ENCODE measurements at regions not wholly inside any gene's neighbourhood (a gene's known extent, or its start where the extent isn't known, plus 50 kb on each side); places are given as distances from the start of the nearest gene placed in this dataset.

- H3K4me1 ChIP-seq (ENCODE audit: control insufficient read depth, extremely low read depth, insufficient read depth, low read length) = no peaks in the 10 kb centered on the region
- H3K4me2 ChIP-seq (ENCODE audit: insufficient read depth, low read length) = no peak overlapping the region
- dilution Hi-C loops (cut with MboI; ENCODE audit: extremely low pct_ligation_motif_present, low sequenced_read_pairs) (no loop called here), intact Hi-C loops (cut with micrococcal nuclease) (no loop called here)
- H3K27me3 ChIP-seq (ENCODE audit: control insufficient read depth in 2 of 2, insufficient read depth in 2 of 2, low read length in 2 of 2) = no peaks in the 10 kb centered on the region
- no peak overlapping the region for H3K9ac ChIP-seq (replicated peaks; ENCODE audit: extremely low read depth, insufficient read depth, low read length)
- H3K4me3 ChIP-seq (replicated peaks in 1 of 3; ENCODE audit: insufficient read depth in 1 of 3, low read depth in 1 of 3, low read length in 3 of 3) = no peak overlapping the region
- no peak for FAIRE-seq
- no peaks in the 10 kb centered on the region for H3K9me1 ChIP-seq (replicated peaks; ENCODE audit: control insufficient read depth, extremely low read depth, insufficient read depth, low read length)
- ChIA-PET POLR2A (no interaction called here), CTCF (no interaction called here)
- H3K79me2 ChIP-seq (ENCODE audit: control insufficient read depth, insufficient read depth, low read length) = no peaks in the 10 kb centered on the region
- H3K27ac ChIP-seq (ENCODE audit: insufficient read depth, low read depth, low read length) = no peak overlapping the region
- no peaks in the 10 kb centered on the region for H3K36me3 ChIP-seq (ENCODE audit: control insufficient read depth in 2 of 2, extremely low read depth in 1 of 2, insufficient read depth in 2 of 2, low read length in 2 of 2)
- no peaks in the 10 kb centered on the region for H3K9me3 ChIP-seq (replicated peaks; ENCODE audit: control insufficient read depth, insufficient read depth, low read length)
- no peak for TF ChIP-seq FOS (IDR thresholded peaks at IDR 0.05; ENCODE audit: borderline replicate concordance, insufficient read depth, low read length)
- DNase-seq (ENCODE audit: low read depth, low spot score) = no peak
- no peak overlapping the region for H2AFZ ChIP-seq (ENCODE audit: low read depth, low read length)
- BruUV-seq (replicated peaks) = no TSS peak
- H4K20me1 ChIP-seq (replicated peaks; ENCODE audit: control insufficient read depth, extremely low read depth, insufficient read depth, low read length) = no peaks in the 10 kb centered on the region
Observed at GRCh38 chr9:75541734-75542133, 348.7 kb upstream of the PCSK5 start.

GRCh38 chr9:75544815-75545214 is 345.7 kb upstream of the PCSK5 start:
- Histone ChIP-seq H3K4me1 (ENCODE audit: control insufficient read depth, extremely low read depth, insufficient read depth, low read length) (no peaks in the 10 kb centered on the region), H3K9ac (replicated peaks; ENCODE audit: extremely low read depth, insufficient read depth, low read length) (no peak overlapping the region), H4K20me1 (replicated peaks; ENCODE audit: control insufficient read depth, extremely low read depth, insufficient read depth, low read length) (no peaks in the 10 kb centered on the region), H3K27ac (ENCODE audit: insufficient read depth, low read depth, low read length) (no peak overlapping the region), H2AFZ (ENCODE audit: low read depth, low read length) (no peak overlapping the region), H3K4me3 (replicated peaks in 1 of 3; ENCODE audit: insufficient read depth in 1 of 3, low read depth in 1 of 3, low read length in 3 of 3) (no peak overlapping the region), H3K9me1 (replicated peaks; ENCODE audit: control insufficient read depth, extremely low read depth, insufficient read depth, low read length) (no peaks in the 10 kb centered on the region), H3K4me2 (ENCODE audit: insufficient read depth, low read length) (no peak overlapping the region), H3K9me3 (replicated peaks; ENCODE audit: control insufficient read depth, insufficient read depth, low read length) (no peaks in the 10 kb centered on the region), H3K27me3 (ENCODE audit: control insufficient read depth in 2 of 2, insufficient read depth in 2 of 2, low read length in 2 of 2) (no peaks in the 10 kb centered on the region), H3K36me3 (ENCODE audit: control insufficient read depth in 2 of 2, extremely low read depth in 1 of 2, insufficient read depth in 2 of 2, low read length in 2 of 2) (no peaks in the 10 kb centered on the region), H3K79me2 (ENCODE audit: control insufficient read depth, insufficient read depth, low read length) (no peaks in the 10 kb centered on the region)
- no peak for FAIRE-seq
- ChIA-PET POLR2A (no interaction called here), CTCF (no interaction called here)
- dilution Hi-C loops (cut with MboI; ENCODE audit: extremely low pct_ligation_motif_present, low sequenced_read_pairs) (no loop called here), intact Hi-C loops (cut with micrococcal nuclease) (no loop called here)
- no TSS peak for BruUV-seq (replicated peaks)
- TF ChIP-seq FOS (IDR thresholded peaks at IDR 0.05; ENCODE audit: borderline replicate concordance, insufficient read depth, low read length) (no peak), MYC (IDR thresholded peaks at IDR 0.05; ENCODE audit: low read depth, low read length) (no peak), JUN (IDR thresholded peaks at IDR 0.05; ENCODE audit: borderline replicate concordance, insufficient read depth, insufficient read length, low read depth) (no peak), POLR2AphosphoS5 (IDR thresholded peaks at IDR 0.05; ENCODE audit: insufficient read depth, low read depth, low read length) (no peak), EZH2 (IDR thresholded peaks at IDR 0.05; ENCODE audit: borderline replicate concordance, low read depth, low read length, severe bottlenecking) (no peak), MAX (IDR thresholded peaks at IDR 0.05; ENCODE audit: insufficient read depth, insufficient read length) (no peak), POLR2A (IDR thresholded peaks at IDR 0.05; ENCODE audit: low read depth, low read length) (no peak), CTCF (IDR thresholded peaks at IDR 0.05; ENCODE audit: extremely low read depth in 1 of 2, insufficient read depth in 1 of 2, low read depth in 1 of 2, low read length in 2 of 2) (no peak), GATA2 (IDR thresholded peaks at IDR 0.05; ENCODE audit: insufficient read depth, insufficient read length, low read depth, low read length) (no peak)
- DNase-seq (ENCODE audit: low read depth, low spot score) = no peak
